BE2C (cell line): ENCODE measurements at regions not wholly inside any gene's neighbourhood (a gene's known extent, or its start where the extent isn't known, plus 50 kb on each side); places are given as distances from the start of the nearest gene placed in this dataset.
"Not testable (repeated sequence)": the region's sequence is repeated elsewhere in the genome, so short reads cannot be mapped to it uniquely, and the experiment has no call there.

Experiments
- DNase-seq: peaks from one replicate; pipeline ENCODE4 v3.0.0-alpha.2; 2020
- H3K27me3 ChIP-seq: fragments of 250-450 bp; sonication (Bioruptor Pico); 2 replicates; pipeline ENCODE4 v1.5.1; 2020; ENCODE audit warnings: mild to moderate bottlenecking
- H3K36me3 ChIP-seq: fragments of 250-450 bp; sonication (Bioruptor Pico); 2 replicates; pipeline ENCODE4 v1.5.1; 2020; ENCODE audit warnings: mild to moderate bottlenecking
- H3K4me1 ChIP-seq: fragments of 250-450 bp; sonication (Bioruptor Pico); 2 replicates; pipeline ENCODE4 v1.5.1; 2020
- H3K4me3 ChIP-seq: 2 replicates; pipeline ENCODE4 v1.5.1; 2011; ENCODE audit warnings: low read depth, low read length
- H3K9me3 ChIP-seq: fragments of 250-450 bp; sonication (Bioruptor Pico); 2 replicates; pipeline ENCODE4 v1.5.1; 2020
- TF ChIP-seq, protein P1 (sequence below): IDR thresholded peaks from 2 replicates; pipeline ENCODE4 v1.5.1; 2012; ENCODE audit warnings: mild to moderate bottlenecking, low read depth, low read length

GRCh38 chr1:213541641-213542040 is 446.1 kb upstream of the PROX1 start:
- Histone ChIP-seq H3K27me3 (no peaks in the 10 kb centered on the region; the same call in 1 of the 2 replicates), H3K4me1 (no peaks in the 10 kb centered on the region), H3K36me3 (no peaks in the 10 kb centered on the region), H3K4me3 (no peak overlapping the region), H3K9me3 (no peaks in the 10 kb centered on the region)
- no peak for DNase-seq
- TF ChIP-seq, protein P1, sequence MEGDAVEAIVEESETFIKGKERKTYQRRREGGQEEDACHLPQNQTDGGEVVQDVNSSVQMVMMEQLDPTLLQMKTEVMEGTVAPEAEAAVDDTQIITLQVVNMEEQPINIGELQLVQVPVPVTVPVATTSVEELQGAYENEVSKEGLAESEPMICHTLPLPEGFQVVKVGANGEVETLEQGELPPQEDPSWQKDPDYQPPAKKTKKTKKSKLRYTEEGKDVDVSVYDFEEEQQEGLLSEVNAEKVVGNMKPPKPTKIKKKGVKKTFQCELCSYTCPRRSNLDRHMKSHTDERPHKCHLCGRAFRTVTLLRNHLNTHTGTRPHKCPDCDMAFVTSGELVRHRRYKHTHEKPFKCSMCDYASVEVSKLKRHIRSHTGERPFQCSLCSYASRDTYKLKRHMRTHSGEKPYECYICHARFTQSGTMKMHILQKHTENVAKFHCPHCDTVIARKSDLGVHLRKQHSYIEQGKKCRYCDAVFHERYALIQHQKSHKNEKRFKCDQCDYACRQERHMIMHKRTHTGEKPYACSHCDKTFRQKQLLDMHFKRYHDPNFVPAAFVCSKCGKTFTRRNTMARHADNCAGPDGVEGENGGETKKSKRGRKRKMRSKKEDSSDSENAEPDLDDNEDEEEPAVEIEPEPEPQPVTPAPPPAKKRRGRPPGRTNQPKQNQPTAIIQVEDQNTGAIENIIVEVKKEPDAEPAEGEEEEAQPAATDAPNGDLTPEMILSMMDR = no peak

DNA sequence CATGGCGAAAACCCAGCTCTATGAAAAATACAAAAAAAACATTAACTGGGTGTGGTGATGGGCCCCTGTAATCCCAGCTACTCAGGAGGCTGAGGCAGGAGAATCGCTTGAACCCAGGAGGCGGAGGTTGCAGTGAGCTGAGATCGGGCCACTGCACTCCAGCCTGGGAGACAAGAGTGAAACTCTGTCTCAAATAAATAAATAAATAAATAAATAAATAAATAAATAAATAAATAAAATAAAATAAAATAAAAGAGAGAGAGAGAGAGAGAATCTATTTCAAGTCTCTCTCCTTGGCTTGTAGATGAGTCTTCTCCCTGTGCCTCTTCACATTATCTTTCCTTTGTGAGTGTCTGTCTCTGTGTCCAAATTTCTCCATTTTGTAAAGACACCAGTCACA is 442.6 kb upstream of the PROX1 start:
- H3K27me3 ChIP-seq, H3K36me3 ChIP-seq, DNase-seq, H3K4me3 ChIP-seq, H3K4me1 ChIP-seq, H3K9me3 ChIP-seq: not testable (repeated sequence)

DNA sequence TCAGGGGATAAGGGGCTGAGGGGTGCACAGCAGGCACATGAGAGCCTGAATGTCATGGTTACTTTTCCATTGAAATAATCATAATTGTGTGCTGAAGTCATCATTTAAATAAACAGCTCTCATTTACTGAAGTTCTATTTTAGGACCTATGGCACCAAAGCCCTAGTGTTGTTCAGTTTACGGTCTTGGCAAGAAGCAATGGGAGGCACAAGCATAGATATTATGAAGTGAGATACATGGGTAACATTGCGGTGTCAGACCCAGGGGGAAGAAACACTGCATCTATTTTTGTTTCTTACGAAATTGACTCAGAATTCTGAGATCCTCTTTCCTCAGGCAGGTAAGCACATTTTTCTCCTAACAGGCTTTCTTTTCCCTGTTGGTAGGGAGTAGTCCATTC is 437.8 kb upstream of the PROX1 start:
- Histone ChIP-seq H3K4me3 (no peak overlapping the region), H3K9me3 (no peaks in the 10 kb centered on the region), H3K27me3 (no peaks in the 10 kb centered on the region), H3K4me1 (no peaks in the 10 kb centered on the region), H3K36me3 (no peaks in the 10 kb centered on the region)
- TF ChIP-seq, protein P1 = no peak
- DNase-seq = no peak

GRCh38 chr1:213550804-213551203 is 437.0 kb upstream of the PROX1 start:
- no peaks in the 10 kb centered on the region for H3K4me1 ChIP-seq
- TF ChIP-seq, protein P1 = no peak
- H3K36me3 ChIP-seq = no peaks in the 10 kb centered on the region
- no peaks in the 10 kb centered on the region for H3K9me3 ChIP-seq
- no peak for DNase-seq
- H3K27me3 ChIP-seq = no peaks in the 10 kb centered on the region
- no peak overlapping the region for H3K4me3 ChIP-seq

DNA sequence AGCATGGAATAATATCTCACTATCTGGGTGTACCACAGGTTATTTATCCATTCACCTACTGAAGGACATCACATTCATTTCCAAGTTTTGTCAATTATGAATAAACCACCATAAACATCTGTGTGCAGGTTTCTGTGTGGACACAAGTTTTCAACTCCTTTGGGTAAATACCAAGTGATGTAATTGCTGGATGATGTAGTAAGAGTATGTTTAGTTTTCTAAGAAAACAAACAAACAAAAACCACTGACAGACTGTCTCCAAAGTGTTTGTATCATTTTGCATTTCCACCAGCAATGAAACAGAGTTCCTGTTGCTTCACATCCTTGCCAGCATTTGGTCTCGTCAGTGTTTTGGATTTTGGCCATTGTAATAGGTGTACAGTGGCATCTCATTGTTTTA is 435.7 kb upstream of the PROX1 start:
- no peaks in the 10 kb centered on the region for H3K36me3 ChIP-seq
- no peak overlapping the region for H3K4me3 ChIP-seq
- H3K9me3 ChIP-seq = no peaks in the 10 kb centered on the region
- DNase-seq = no peak
- H3K27me3 ChIP-seq = no peaks in the 10 kb centered on the region
- no peaks in the 10 kb centered on the region for H3K4me1 ChIP-seq
- TF ChIP-seq, protein P1 = no peak

DNA sequence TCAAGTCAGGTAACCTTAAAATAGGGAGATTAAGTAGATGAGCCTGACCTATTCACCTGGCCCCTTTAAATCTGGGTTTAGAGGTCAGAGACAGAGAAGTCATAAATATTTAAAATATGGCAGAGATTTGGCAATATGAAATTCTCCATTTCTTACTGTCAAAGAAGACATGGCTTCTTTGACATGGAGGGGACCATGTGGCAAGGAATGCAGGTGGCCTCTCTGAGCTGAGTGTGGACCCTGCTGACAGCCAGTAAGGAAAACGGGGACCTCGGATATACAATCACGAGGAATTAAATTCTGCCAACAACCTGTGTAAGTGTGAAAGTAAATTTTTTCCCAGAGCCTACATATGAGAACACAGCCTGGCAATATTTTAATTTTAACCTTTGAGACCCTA is 427.5 kb upstream of the PROX1 start:
- no peak overlapping the region for H3K4me3 ChIP-seq
- no peak for DNase-seq
- TF ChIP-seq, protein P1 = no peak

GRCh38 chr1:213561870-213562269 is 425.9 kb upstream of the PROX1 start:
- no peaks in the 10 kb centered on the region for H3K36me3 ChIP-seq
- TF ChIP-seq, protein P1 = no peak
- DNase-seq = no peak
- H3K4me1 ChIP-seq = no peaks in the 10 kb centered on the region
- no peaks in the 10 kb centered on the region for H3K9me3 ChIP-seq
- H3K4me3 ChIP-seq = no peak overlapping the region
- H3K27me3 ChIP-seq = no peaks in the 10 kb centered on the region

More for the DNA sequence above, 427.5 kb upstream of the PROX1 start:
- Histone ChIP-seq H3K36me3 (no peaks in the 10 kb centered on the region), H3K27me3 (no peaks in the 10 kb centered on the region), H3K9me3 (no peaks in the 10 kb centered on the region), H3K4me1 (no peaks in the 10 kb centered on the region)
